ENCODE measurements at regions not wholly inside any gene's neighbourhood (a gene's known extent, or its start where the extent isn't known, plus 50 kb on each side); places are given as distances from the start of the nearest gene placed in this dataset.
"Not testable (repeated sequence)": the region's sequence is repeated elsewhere in the genome, so short reads cannot be mapped to it uniquely, and the experiment has no call there.

- Histone ChIP-seq H3K36me3 (no peaks in the 10 kb centered on the region), H3K27ac (no peak overlapping the region), H3K4me1 (peaks cover 0 to 16% (median 0%) of the 10 kb centered on the region in 4 donors), H3K4me3 (no peak overlapping the region), H3K27me3 (no peaks in the 10 kb centered on the region), H3K9me3 (no peaks in the 10 kb centered on the region)
- peak in 1 of 2 donors; percentile 60 for ATAC-seq (ENCODE audit: low FRiP score in 2 of 2)
- TF ChIP-seq POLR2AphosphoS5 (IDR thresholded peaks at IDR 0.05) (no peak), POLR2A (IDR thresholded peaks at IDR 0.05) (no peak), EP300 (IDR thresholded peaks at IDR 0.05) (no peak)
- TF ChIP-seq, protein P1, sequence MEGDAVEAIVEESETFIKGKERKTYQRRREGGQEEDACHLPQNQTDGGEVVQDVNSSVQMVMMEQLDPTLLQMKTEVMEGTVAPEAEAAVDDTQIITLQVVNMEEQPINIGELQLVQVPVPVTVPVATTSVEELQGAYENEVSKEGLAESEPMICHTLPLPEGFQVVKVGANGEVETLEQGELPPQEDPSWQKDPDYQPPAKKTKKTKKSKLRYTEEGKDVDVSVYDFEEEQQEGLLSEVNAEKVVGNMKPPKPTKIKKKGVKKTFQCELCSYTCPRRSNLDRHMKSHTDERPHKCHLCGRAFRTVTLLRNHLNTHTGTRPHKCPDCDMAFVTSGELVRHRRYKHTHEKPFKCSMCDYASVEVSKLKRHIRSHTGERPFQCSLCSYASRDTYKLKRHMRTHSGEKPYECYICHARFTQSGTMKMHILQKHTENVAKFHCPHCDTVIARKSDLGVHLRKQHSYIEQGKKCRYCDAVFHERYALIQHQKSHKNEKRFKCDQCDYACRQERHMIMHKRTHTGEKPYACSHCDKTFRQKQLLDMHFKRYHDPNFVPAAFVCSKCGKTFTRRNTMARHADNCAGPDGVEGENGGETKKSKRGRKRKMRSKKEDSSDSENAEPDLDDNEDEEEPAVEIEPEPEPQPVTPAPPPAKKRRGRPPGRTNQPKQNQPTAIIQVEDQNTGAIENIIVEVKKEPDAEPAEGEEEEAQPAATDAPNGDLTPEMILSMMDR (IDR thresholded peaks at IDR 0.05) = no peak
- no peak for DNase-seq
- WGBS, 2 donors = 16 to 50% methylated on average over 2 of the region's 2 CpGs
Observed at GRCh38 chr17:20935740-20936139, 107.1 kb downstream of the USP22 start.

- DNase-seq (no peak), ATAC-seq (ENCODE audit: low FRiP score in 2 of 2) (peak in 1 of 2 donors; percentile 20)
- 94 to 96% methylated on average over 14 to 15 of the region's 15 CpGs for WGBS, 2 donors
- Histone ChIP-seq H3K4me3 (no peak overlapping the region), H3K36me3 (no peaks in the 10 kb centered on the region), H3K9me3 (no peaks in the 10 kb centered on the region), H3K27me3 (no peaks in the 10 kb centered on the region), H3K27ac (no peak overlapping the region), H3K4me1 (peaks cover 0 to 16% (median 0%) of the 10 kb centered on the region in 4 donors)
- TF ChIP-seq, protein P1 (IDR thresholded peaks at IDR 0.05) = no peak
- TF ChIP-seq POLR2A (IDR thresholded peaks at IDR 0.05) (no peak), POLR2AphosphoS5 (IDR thresholded peaks at IDR 0.05) (no peak), EP300 (IDR thresholded peaks at IDR 0.05) (no peak)
Observed at GRCh38 chr17:20938244-20938643, 104.6 kb downstream of the USP22 start.

DNA sequence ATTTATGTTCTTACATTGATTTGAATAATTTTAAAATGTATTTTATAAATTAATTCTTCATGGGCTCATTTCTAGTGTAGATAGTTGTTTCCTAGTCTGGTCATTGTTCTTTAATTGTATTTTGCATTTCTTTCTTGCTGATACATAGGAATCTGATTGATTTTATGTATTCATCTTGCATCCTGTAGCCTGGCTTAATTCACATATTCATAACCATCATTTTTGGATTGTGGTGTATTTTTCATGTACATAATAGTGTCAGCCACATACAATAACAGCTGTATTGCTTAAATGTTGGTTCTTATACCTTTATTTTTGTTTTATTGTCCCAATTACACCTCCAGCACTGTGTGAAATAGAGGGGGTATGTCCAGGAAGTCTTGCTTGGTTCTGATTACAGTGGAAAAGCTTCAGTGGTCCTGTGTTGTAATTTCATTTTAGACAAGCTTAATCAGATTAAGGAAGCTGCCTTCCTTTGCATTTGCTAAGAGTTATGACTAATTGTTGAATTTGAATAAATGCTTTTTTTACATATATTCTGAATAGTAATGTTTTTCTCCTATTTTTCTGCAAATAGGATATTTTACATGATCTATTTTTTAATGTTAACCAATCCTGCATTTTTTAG lies 103.7 kb downstream of the USP22 start:
- H3K4me1 ChIP-seq = peaks cover 0 to 16% (median 0%) of the 10 kb centered on the region in 4 donors
- no peaks in the 10 kb centered on the region for H3K9me3 ChIP-seq
- no peaks in the 10 kb centered on the region for H3K27me3 ChIP-seq
- H3K36me3 ChIP-seq = no peaks in the 10 kb centered on the region
- no peak for TF ChIP-seq POLR2A (IDR thresholded peaks at IDR 0.05)
- DNase-seq = no peak
- H3K4me3 ChIP-seq = no peak overlapping the region
- no peak for ATAC-seq (ENCODE audit: low FRiP score in 2 of 2)
- H3K27ac ChIP-seq = no peak overlapping the region

- no peaks in the 10 kb centered on the region for H3K9me3 ChIP-seq
- ATAC-seq (ENCODE audit: low FRiP score in 2 of 2) (no peak), DNase-seq (no peak)
- 85 to 94% methylated on average over 5 of the region's 5 CpGs for WGBS, 2 donors
- H3K4me3 ChIP-seq = no peak overlapping the region
- peaks cover 0 to 3% (median 0%) of the 10 kb centered on the region in 4 donors for H3K4me1 ChIP-seq
- no peaks in the 10 kb centered on the region for H3K36me3 ChIP-seq
- H3K27ac ChIP-seq = no peak overlapping the region
- TF ChIP-seq EP300 (IDR thresholded peaks at IDR 0.05) (no peak), POLR2AphosphoS5 (IDR thresholded peaks at IDR 0.05) (no peak), POLR2A (IDR thresholded peaks at IDR 0.05) (no peak)
- TF ChIP-seq, protein P1 (IDR thresholded peaks at IDR 0.05) = no peak
- no peaks in the 10 kb centered on the region for H3K27me3 ChIP-seq
Observed at GRCh38 chr17:20941872-20942271, 100.9 kb downstream of the USP22 start.

DNA sequence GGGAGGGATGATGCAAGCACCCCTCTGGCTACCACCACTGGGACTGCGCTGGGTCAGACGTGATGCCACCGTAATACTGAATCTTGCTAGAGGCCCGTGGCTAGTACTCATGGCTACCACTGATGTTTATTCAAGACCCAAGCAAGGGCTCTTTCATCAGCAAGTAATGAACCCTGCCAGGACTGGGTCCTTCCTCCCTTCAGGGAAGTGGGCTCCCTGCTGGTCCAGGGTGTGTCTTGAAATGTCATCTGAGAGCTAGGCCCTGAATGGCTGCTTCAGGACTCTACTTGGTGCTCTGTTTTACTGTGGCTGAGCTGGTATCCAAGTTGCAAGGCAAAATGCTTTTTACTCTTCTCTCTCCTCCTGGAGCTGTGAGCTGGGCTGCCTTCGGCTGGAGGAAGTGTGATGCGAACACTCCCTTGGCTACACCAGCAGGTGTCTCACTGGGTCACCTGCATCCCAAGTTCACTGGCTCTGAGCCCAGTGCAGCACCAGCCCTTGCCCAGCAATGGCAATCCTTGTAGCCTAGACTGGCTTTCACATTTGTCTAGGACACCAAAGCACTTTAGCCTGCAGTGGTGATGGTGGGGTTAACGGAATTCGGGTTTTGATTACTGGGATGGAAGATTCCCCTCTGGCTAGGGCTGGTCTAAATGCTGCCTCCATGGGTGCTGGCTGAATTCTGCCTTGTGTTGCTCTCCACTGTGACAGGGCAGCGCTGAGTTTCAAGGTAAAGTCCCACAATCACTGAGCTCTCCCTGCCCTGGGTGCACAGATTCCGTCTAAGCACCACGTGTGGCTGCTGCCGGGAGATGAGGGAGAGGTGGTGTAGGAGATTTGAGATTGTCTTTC lies 98.6 kb downstream of the USP22 start:
- no peaks in the 10 kb centered on the region for H3K9me3 ChIP-seq
- no peak overlapping the region for H3K27ac ChIP-seq
- no peaks in the 10 kb centered on the region for H3K36me3 ChIP-seq
- H3K4me3 ChIP-seq = no peak overlapping the region
- H3K27me3 ChIP-seq = no peaks in the 10 kb centered on the region
- peak; percentile 26 to 84 for ATAC-seq (ENCODE audit: low FRiP score in 2 of 2)
- WGBS, 2 donors = 66 to 72% methylated on average over 12 of the region's 12 CpGs
- TF ChIP-seq POLR2A (IDR thresholded peaks at IDR 0.05) = no peak
- TF ChIP-seq, protein P1 (IDR thresholded peaks at IDR 0.05) = peak in 4 of 6 experiments; percentile 8 to 69 (median 42)
- peak in 1 of 2 donors; percentile 68 for DNase-seq
- H3K4me1 ChIP-seq = no peaks in the 10 kb centered on the region

DNA sequence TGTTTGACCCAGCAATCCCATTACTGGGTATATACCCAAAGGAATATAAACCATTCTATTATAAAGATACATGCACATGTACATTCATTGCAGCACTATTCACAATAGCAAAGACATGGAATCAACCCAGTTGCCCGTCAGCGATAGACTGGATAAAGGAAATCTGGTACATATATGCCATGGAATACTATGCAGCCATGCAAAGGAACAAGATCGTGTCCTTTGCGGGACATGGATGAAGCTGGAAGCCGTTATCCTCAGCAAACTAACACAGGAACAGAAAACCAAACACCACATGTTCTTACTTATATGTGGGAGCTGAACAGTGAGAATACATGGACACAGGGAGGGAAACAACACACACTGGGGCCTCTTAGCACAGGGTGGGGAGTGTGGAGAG lies 95.1 kb downstream of the USP22 start:
- DNase-seq; H3K4me3 ChIP-seq; H3K9me3 ChIP-seq; ATAC-seq (ENCODE audit: low FRiP score in 2 of 2); H3K27ac ChIP-seq; H3K4me1 ChIP-seq; H3K36me3 ChIP-seq; H3K27me3 ChIP-seq: not testable (repeated sequence)
- WGBS, 2 donors = 94 to 97% methylated on average over 5 of the region's 5 CpGs

All from upper lobe of left lung (tissue), 6 donors.